H1 (cell line): ENCODE measurements at regions not wholly inside any gene's neighbourhood (a gene's known extent, or its start where the extent isn't known, plus 50 kb on each side); places are given as distances from the start of the nearest gene placed in this dataset.

Source experiments
- CTCF ChIP-seq, 3 experiments: IDR thresholded peaks; 1 replicate in 2 of 3; 2 replicates in 1 of 3; pipeline versions ENCODE4 v1.5.1 to v1.6.1; 2011; ENCODE audit warnings: low read length in 3 of 3, mild to moderate bottlenecking in 3 of 3, inconsistent platforms in 2 of 3, low read depth in 1 of 3, moderate library complexity in 1 of 3; ENCODE audit not compliant: insufficient read depth in 1 of 3; ENCODE audit errors: control extremely low read depth in 1 of 3
- RAD21 ChIP-seq, 2 experiments: IDR thresholded peaks in 1 of 2; conservative IDR thresholded peaks in 1 of 2; 2 replicates each; pipeline ENCODE4 v1.6.1; 2011; ENCODE audit warnings: low read depth in 2 of 2, low read length in 2 of 2, improper control_type of control experiment in 1 of 2, inconsistent platforms in 1 of 2, mild to moderate bottlenecking in 1 of 2, moderate library complexity in 1 of 2
- RNF2 ChIP-seq: fragments of 200-900, 300-1000 bp; sonication (generic); IDR thresholded peaks from 2 replicates; pipeline ENCODE4 v1.7.1; 2016; ENCODE audit warnings: borderline replicate concordance, low read depth, mild to moderate bottlenecking, antibody characterized with exemption, low read length; ENCODE audit not compliant: poor library complexity, severe bottlenecking; ENCODE audit errors: missing control alignments
- TF ChIP-seq, protein P1 (sequence below): IDR thresholded peaks from 2 replicates; pipeline ENCODE4 v1.6.1; 2012; ENCODE audit warnings: inconsistent platforms

DNA sequence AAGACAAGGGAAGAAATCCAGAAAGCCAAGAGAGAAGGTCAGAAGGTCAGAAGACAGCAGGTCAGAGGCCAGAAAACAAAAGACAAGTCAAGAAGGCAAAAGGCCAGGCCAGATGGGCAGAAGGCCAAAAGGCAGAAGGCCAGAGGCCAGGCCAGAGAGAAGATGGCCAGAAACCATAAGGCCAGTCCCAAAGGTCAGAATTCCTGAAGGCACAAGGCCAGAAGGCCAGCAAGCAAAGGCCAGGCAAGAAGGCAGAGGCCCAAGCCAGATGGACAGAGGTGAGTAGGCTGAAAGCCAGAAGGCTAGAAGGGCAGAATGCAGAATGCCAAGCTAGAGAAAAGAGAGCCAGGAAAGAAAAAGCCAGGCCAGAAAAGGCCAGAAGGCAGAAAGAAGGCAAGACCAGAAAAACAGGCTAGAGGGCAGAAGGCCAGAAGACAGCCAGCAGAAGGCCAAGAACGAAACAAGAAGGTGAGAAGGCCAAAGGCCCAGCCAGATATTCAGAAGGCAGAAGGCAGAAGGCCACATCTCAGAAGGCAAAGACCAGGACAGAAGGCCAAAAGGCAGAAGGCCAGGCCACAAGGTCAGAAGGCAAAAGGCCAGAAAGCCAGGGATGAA is 186.3 kb downstream of the TUBA3C start:
- TF ChIP-seq RAD21 (IDR thresholded peaks at IDR 0.05 in 1 of 2, conservative IDR thresholded peaks at IDR 0.05 in 1 of 2; ENCODE audit: low read depth in 2 of 2, low read length in 2 of 2) (no peak), CTCF (IDR thresholded peaks at IDR 0.05; ENCODE audit: control extremely low read depth in 1 of 3, insufficient read depth in 1 of 3, low read depth in 1 of 3, low read length in 3 of 3) (no peak), RNF2 (no peak)
- TF ChIP-seq, protein P1, sequence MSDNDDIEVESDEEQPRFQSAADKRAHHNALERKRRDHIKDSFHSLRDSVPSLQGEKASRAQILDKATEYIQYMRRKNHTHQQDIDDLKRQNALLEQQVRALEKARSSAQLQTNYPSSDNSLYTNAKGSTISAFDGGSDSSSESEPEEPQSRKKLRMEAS: no peak
